HepG2 (cell line): ENCODE measurements at regions not wholly inside any gene's neighbourhood (a gene's known extent, or its start where the extent isn't known, plus 50 kb on each side); places are given as distances from the start of the nearest gene placed in this dataset.

ENCODE experiments used
- ETS1 ChIP-seq: sonication (generic); formaldehyde crosslinking; IDR thresholded peaks from 2 replicates; pipeline ENCODE4 v1.4.0; 2020; ENCODE audit warnings: missing genetic modification reagents
- MEF2D ChIP-seq: sonication (generic); formaldehyde crosslinking; IDR thresholded peaks from 2 replicates; pipeline ENCODE4 v1.5.1; 2020; ENCODE audit warnings: mild to moderate bottlenecking, missing genetic modification reagents
- NBN ChIP-seq: fragments of 450-650 bp; conservative IDR thresholded peaks from 2 replicates; pipeline ENCODE4 v1.6.1; 2017
- POLR2A ChIP-seq, 2 experiments: IDR thresholded peaks; 2 replicates each; pipeline ENCODE4 v1.6.1; 2011; ENCODE audit warnings: low read depth in 2 of 2, low read length in 2 of 2, mild to moderate bottlenecking in 1 of 2, moderate library complexity in 1 of 2; ENCODE audit not compliant: insufficient read depth in 1 of 2
- POLR2AphosphoS5 ChIP-seq: IDR thresholded peaks from 2 replicates; pipeline ENCODE4 v1.6.1; 2012; ENCODE audit warnings: low read depth, low read length
- STAG1 ChIP-seq: sonication (generic); formaldehyde crosslinking; IDR thresholded peaks from 2 replicates; pipeline ENCODE4 v1.4.0; 2020; ENCODE audit warnings: missing genetic modification reagents
- TAF1 ChIP-seq: sonication (generic); formaldehyde crosslinking; IDR thresholded peaks from 2 replicates; pipeline ENCODE4 v1.4.0; 2020; ENCODE audit warnings: missing genetic modification reagents
- ZNF44 ChIP-seq: sonication (generic); formaldehyde crosslinking; IDR thresholded peaks from 2 replicates; pipeline ENCODE4 v1.5.1; 2020; ENCODE audit warnings: mild to moderate bottlenecking, missing genetic modification reagents

GRCh38 chr20:40459299-40459698 lies 229.7 kb downstream of the MAFB start:
- TF ChIP-seq STAG1 (CRISPR knock-in tag) (no peak), TAF1 (no peak), POLR2A (IDR thresholded peaks at IDR 0.05; ENCODE audit: insufficient read depth in 1 of 2, low read depth in 2 of 2, low read length in 2 of 2) (no peak), POLR2AphosphoS5 (no peak), ETS1 (CRISPR knock-in tag) (no peak), NBN (no peak), ZNF44 (no peak), MEF2D (CRISPR knock-in tag) (no peak)
